ENCODE measurements at regions not wholly inside any gene's neighbourhood (a gene's known extent, or its start where the extent isn't known, plus 50 kb on each side); places are given as distances from the start of the nearest gene placed in this dataset.

DNA sequence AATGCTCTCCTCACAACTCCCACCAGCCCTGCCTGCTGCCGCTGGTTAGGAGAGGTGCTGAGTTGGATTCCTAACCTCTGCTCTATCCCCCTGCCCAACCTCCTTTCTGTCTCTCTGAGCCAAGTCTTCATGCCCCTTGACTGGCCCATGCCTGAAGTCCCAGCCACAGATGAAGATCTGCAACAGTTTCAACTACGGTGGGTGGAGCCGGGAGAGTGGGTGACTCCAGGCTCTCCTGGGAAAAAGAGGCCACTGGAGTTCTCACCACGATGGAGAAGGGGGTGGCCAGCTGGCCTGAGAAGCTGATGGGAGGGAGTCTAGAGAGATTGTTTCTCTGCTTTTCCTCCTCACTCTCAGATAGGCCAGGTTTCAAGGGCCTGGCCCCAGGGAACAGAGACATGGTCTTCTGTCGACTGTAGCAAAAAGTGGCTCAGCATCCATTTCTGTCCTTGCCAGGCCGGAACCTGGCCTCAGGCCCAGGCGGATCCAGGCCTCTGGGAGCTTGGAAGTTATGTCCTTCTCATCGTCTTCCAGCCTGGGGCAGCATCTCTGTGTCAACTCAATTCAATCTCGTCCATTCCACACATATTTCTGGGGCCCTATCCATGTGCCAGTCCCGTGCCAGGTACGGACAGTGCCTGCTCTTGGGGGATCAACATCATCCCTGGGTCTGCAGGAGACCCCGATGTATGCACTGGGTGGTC is 75.3 kb downstream of the INHBB start:
- TF ChIP-seq, protein P1, sequence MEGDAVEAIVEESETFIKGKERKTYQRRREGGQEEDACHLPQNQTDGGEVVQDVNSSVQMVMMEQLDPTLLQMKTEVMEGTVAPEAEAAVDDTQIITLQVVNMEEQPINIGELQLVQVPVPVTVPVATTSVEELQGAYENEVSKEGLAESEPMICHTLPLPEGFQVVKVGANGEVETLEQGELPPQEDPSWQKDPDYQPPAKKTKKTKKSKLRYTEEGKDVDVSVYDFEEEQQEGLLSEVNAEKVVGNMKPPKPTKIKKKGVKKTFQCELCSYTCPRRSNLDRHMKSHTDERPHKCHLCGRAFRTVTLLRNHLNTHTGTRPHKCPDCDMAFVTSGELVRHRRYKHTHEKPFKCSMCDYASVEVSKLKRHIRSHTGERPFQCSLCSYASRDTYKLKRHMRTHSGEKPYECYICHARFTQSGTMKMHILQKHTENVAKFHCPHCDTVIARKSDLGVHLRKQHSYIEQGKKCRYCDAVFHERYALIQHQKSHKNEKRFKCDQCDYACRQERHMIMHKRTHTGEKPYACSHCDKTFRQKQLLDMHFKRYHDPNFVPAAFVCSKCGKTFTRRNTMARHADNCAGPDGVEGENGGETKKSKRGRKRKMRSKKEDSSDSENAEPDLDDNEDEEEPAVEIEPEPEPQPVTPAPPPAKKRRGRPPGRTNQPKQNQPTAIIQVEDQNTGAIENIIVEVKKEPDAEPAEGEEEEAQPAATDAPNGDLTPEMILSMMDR (IDR thresholded peaks at IDR 0.05): no peak
- no peak for TF ChIP-seq POLR2AphosphoS5 (IDR thresholded peaks at IDR 0.05)
- no peak for TF ChIP-seq POLR2A (IDR thresholded peaks at IDR 0.05)
- no peaks in the 10 kb centered on the region for H3K27me3 ChIP-seq (replicated peaks; ENCODE audit: insufficient read depth)
- no peak for DNase-seq (ENCODE audit: low spot score)
- no peak overlapping the region for H3K4me3 ChIP-seq
- WGBS: 79% methylated on average over 12 of the region's 12 CpGs
- H3K9me3 ChIP-seq: no peaks in the 10 kb centered on the region
- H3K36me3 ChIP-seq: no peaks in the 10 kb centered on the region
- H3K27ac ChIP-seq: peak overlapping the region; percentile 43 to 73
- H3K4me1 ChIP-seq (replicated peaks): peaks cover 9% of the 10 kb centered on the region
- intact Hi-C loops (cut with DNase I): no loop called here

DNA sequence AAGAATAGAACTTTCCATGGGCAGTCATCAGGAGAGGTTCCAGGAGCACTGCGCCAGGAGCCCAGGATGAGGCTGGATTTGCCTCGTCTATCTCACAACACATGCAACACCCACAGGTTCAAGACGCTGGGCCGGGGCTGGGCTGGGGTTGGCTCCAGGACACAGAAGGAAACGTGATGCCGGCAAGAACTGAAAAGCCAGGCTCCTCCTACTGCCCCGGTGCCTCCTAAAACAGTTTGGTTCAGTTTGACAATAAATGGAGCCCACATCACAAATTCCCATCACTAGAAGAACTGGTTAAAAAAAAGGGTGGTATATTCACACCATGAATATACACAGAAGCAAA is 75.9 kb downstream of the INHBB start:
- intact Hi-C loops (cut with DNase I): no loop called here
- WGBS: 34% methylated on average over 7 of the region's 7 CpGs
- no peaks in the 10 kb centered on the region for H3K36me3 ChIP-seq
- TF ChIP-seq POLR2AphosphoS5 (IDR thresholded peaks at IDR 0.05): no peak
- TF ChIP-seq POLR2A (IDR thresholded peaks at IDR 0.05): no peak
- TF ChIP-seq, protein P1 (IDR thresholded peaks at IDR 0.05): no peak
- H3K4me1 ChIP-seq (replicated peaks): peaks cover 9% of the 10 kb centered on the region
- no peaks in the 10 kb centered on the region for H3K9me3 ChIP-seq
- DNase-seq (ENCODE audit: low spot score): no peak
- H3K27me3 ChIP-seq (replicated peaks; ENCODE audit: insufficient read depth): no peaks in the 10 kb centered on the region
- peak overlapping the region; percentile 43 to 73 for H3K27ac ChIP-seq
- H3K4me3 ChIP-seq: no peak overlapping the region

DNA sequence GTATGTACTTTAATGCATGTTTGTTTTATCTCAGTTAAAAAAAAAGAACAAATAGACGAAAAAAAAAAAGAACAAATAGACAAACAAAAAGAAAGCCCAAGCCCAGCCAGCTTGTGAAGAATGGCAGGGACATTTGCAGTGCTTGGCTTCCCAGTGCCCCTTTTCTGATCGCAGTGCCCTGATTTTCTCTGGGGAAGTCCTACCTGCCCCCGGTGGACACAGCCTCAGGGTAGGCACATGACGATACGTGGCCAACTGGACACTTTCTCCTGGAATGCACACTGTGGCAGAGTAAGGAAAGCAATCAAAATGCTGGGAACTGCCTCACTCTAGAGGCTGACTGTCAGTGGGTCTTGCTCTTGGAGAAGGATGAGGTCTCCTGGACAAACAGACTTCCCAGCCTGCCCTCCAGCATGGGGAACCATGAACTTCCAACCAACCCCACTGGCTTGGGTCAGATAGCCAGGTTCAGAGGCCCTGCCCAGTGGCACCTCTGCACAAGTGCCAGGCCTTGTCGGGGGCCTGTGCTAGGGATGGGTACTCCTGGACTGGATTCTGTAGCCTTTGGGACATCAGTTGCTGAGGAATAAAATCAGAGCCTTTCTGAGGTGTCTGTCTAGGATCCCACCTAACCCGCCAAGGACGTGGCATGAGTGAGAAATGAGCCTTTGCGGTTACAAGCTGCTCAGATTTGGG is 76.7 kb downstream of the INHBB start:
- no peak overlapping the region for H3K4me3 ChIP-seq
- 77% methylated on average over 9 of the region's 9 CpGs for WGBS
- no peak for DNase-seq (ENCODE audit: low spot score)
- no peaks in the 10 kb centered on the region for H3K36me3 ChIP-seq
- H3K9me3 ChIP-seq: no peaks in the 10 kb centered on the region
- peaks cover 9% of the 10 kb centered on the region for H3K4me1 ChIP-seq (replicated peaks)
- intact Hi-C loops (cut with DNase I): no loop called here
- TF ChIP-seq POLR2A (IDR thresholded peaks at IDR 0.05) (no peak), POLR2AphosphoS5 (IDR thresholded peaks at IDR 0.05) (no peak)
- TF ChIP-seq, protein P1 (IDR thresholded peaks at IDR 0.05): no peak
- H3K27me3 ChIP-seq (replicated peaks; ENCODE audit: insufficient read depth): no peaks in the 10 kb centered on the region
- H3K27ac ChIP-seq: peak overlapping the region; percentile 43 to 73

DNA sequence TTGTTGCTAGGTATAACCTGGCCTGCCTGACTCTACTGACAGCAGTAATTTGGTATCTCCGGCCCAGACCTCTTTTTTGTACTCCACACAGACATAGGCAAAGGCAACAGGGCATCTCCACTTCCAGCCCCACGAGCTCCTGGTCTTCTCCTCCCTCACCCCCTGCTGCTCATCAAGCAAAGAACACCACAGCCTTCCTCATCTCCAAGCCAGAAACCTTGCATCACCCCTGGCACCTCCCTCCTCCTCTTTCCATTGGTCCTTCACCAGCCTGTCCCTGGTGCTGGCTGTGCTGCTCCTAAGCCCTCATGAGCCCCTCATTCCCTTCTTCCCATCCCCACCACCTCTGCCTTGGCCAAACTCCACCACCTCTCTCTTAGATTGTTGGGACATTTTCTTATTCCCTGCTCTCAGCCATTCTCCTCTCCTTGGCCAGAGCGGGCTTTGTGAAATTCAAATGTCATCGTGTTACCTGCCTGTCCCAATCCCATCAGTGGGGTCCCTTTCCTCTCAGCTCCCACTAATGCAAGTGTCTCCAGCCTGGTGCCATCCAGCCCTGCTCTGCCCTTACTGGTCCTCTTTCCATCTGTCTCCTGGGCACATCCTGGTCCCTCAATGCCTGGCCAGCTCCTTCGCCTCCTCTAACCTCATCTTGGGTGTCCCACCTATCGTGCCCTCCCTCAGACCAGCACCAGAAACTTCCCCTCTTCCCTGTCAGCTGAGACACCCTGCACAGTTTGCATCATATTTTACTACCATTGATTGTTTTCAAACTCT is 77.4 kb downstream of the INHBB start:
- no peak for TF ChIP-seq POLR2A (IDR thresholded peaks at IDR 0.05)
- TF ChIP-seq POLR2AphosphoS5 (IDR thresholded peaks at IDR 0.05): no peak
- TF ChIP-seq, protein P1 (IDR thresholded peaks at IDR 0.05): no peak
- Histone ChIP-seq H3K4me1 (replicated peaks) (peaks cover 9% of the 10 kb centered on the region), H3K27me3 (replicated peaks; ENCODE audit: insufficient read depth) (no peaks in the 10 kb centered on the region), H3K27ac (peak overlapping the region in 1 of 2 donors; percentile 73), H3K4me3 (no peak overlapping the region), H3K9me3 (no peaks in the 10 kb centered on the region), H3K36me3 (no peaks in the 10 kb centered on the region)
- no peak for DNase-seq (ENCODE audit: low spot score)
- intact Hi-C loops (cut with DNase I): no loop called here
- WGBS: 85% methylated on average over 6 of the region's 6 CpGs
